HG03139 (cell line): ENCODE measurements at regions not wholly inside any gene's neighbourhood (a gene's known extent, or its start where the extent isn't known, plus 50 kb on each side); places are given as distances from the start of the nearest gene placed in this dataset.
"Not testable (repeated sequence)": the region's sequence is repeated elsewhere in the genome, so short reads cannot be mapped to it uniquely, and the experiment has no call there.

Experiments
- ATAC-seq: cut with Tn5 transposase; IDR thresholded peaks from one replicate; pipeline ENCODE4 v1.9.1; 2021; ENCODE audit not compliant: unreplicated experiment

DNA sequence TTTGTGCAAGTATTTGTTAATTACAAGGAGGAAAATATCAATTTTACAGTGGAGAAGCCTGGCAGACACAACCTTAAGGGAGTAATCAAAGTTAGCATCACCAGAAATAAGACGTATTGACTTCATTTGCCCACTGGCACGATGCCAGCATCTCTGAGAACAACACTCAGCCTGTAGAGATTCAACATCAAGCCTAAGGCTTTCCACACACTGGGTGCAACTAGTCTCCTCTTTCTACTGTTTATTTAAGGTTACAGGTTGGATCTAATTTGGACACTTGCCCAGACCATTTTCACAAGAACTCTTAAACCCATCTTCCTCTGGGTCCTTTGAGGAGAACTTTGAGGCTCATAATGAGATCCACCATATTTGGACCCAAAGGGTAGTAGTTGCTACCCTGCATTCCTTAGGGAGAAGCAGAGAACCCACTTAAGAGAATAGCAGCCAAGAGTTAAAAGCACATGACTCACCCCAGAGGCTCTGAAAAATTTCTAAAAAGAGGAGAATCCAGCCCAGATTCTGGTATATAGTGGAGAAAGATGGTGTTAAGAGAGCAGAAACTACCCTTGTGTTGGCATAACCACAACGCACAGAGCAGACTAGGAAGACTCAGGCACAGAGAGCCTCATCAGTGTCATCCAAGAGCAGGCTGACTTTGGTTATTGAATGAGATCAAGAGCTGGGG, 97.3 kb downstream of the CCDC71L start:
- ATAC-seq: no peak

DNA sequence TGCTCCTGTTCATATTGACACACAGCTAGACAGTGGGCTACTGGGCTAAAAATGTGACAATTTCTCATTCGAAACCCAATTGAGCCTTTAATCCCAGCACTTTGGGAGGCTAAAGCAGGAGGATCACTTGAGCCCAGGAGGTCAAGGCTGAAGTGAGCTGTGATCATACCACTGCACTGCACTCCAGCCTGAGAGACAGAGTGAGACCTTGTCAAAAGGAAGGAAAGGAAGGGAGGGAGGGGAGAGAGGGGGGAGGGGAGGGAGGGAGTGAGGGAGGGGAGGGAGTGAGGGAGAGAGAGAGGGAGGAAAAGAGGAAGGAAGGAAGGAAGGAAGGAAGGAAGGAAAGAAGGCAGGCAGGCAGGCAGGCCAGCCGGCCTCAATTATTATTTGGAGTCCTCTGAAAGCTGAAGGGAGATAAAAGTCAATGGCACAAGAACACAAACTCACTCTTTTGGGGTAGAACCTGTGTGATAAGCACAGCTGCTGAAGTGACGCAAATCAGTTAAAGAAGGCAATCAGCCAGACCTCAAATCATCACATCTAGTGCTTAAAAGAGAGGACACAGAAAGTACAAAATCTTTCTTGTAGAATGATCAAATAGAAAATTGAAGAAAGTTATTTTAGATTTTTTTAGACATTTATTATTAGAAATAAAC, 98.1 kb downstream of the CCDC71L start:
- ATAC-seq: no peak

DNA sequence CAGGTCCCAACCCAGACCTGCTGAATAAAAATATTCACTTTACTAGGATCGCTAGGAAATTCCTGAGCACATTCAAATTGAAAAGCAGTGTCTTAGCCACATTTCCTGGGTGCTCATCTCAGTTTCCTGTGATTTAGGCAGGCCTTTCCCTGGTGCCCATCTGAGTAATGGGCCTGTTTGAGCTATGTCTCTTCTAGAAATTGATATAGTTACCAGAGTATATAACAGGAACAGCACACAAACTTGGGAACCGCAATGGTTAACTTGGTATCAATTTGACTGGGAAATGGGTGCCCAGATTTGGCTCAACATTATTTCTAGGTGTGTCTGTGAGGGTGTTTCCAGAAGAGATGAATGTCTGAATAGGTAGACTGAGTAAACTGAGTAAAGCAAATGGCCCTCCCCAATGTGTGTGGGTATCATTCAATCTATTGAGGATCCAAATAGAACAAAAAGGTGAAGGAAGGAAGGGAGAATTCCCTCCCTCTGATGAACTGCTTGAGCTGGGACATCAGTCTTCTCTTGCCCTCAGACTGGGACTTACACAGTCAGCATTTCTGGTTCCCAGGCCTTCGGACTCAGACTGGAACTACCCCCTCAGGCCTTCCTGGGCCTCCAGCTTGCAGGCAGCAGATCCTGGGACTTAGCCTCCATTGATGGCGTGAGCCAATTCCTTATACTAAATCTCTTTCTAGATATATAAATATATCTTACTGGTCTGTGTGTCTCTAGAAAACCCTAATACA, 99.1 kb downstream of the CCDC71L start:
- no peak for ATAC-seq

DNA sequence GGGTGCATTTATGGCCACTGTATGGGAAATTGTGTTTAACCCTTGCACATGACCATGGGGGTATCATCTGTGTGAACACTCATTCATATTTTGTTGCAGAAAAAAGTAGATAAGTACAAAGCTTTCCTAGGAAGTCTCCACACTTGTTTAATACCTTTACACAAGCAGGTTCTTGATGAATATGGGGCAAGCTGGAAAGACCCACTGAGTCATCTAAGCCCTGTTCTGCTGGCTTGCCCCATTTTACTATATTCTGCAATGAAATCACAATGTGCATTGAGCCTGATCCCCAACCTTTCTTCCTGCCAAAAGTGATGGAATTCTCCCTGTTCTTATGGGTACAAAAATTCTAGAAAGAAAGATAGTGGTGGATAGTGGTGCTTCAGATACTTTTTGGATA, 99.8 kb downstream of the CCDC71L start:
- no peak for ATAC-seq

DNA sequence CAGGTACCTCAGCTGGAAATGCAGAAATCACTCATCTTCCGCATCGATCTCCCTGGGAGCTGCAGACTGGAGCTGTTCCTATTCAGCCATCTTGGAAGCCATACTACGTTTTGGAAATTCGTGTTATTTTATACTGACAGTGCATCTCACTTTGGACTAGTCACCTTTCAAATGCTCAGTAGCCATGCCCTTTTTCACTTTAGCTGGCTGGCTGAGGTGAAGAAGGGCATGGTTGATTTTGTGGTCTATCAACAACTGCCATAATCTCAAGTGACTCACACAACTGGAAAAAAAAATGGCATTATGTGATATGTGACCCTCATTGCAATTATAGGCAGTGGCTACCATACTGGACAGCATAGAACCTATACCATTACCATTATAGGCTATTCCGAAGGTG, 100.5 kb downstream of the CCDC71L start:
- no peak for ATAC-seq

DNA sequence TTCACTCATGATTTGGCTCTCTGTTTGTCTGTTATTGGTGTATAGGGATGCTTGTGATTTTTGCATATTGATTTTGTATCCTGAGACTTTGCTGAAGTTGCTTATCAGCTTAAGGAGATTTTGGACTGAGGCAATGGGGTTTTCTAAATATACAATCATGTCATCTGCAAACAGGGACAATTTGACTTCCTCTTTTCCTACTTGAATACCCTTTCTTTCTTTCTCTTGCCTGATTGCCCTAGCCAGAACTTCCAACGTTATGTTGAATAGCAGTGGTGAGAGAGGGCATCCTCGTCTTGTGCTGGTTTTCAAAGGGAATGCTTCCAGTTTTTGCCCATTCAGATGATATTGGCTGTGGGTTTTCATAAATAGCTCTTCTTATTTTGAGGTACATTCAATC, 104.7 kb downstream of the CCDC71L start:
- ATAC-seq: not testable (repeated sequence)

DNA sequence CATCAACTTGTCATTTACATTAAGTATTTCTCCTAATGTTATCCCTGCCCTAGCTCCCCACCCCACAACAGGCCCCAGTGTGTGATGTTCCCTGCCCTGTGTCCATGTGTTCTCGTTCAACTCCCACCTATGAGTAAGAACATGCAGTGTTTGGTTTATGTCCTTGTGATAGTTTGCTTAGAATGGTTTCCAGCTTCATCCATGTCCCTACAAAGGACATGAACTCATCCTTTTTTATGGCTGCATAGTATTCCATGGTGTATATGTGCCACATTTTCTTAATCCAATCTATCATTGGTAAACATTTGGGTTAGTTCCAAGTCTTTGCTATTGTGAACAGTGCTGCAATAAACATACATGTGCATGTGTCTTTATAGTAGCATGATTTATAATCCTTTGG, 106.3 kb downstream of the CCDC71L start:
- not testable (repeated sequence) for ATAC-seq

DNA sequence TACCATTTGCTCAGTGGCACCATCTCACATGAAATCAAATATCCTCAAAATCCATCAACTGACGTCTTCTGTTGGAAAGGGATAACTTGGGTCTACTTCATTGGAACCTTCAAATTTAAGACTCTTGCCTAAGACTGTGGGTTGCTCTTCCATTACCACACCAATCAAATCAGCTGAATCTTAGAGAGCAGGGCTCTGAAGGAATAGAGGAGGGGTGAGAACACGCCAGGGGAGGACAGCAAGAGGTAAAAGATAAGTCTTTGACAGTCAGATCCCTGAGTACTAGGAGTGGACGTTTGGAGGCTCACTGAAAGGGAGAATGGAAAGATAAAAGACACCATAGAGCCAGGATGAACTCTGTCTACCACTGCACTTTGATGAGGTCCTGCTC, 107.5 kb downstream of the CCDC71L start:
- ATAC-seq: no peak

DNA sequence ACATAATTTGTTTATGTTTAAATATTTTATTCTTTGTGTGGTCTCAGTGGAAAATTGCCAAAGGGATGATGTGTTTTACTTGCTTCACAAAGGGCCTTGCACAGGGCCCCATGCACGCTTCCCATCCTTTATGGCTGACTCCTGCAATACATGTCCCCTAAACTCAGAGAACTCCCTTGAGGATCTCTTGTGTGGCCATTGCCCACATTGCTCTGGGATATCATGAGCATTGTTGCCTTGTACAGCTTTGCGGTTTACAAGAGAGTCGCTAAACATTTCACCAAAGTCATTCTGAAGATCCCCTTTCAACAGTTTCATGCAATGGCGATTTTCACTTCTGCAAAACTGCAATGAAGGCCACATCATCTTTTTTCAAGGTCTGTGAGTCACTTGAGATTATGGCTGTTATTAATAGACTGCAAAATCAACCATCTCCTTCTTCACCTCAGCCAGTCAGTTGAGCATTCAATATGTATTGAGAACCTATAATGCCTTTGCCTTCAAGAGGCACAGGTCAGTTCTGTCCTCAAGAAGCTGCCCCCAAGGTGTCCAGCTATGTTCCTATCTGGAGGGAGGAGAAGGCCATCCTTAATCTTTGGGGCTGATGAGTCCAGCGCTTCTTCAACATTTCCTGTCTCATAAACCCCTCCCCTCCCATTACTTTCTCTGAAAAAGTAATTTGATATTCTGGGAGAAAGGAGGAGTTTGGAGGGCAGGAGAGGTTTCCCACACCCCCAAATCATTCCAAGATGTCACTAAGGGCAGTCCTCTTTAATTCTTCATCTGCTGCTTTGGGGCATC, 108.1 kb downstream of the CCDC71L start:
- peak; percentile 98 for ATAC-seq

DNA sequence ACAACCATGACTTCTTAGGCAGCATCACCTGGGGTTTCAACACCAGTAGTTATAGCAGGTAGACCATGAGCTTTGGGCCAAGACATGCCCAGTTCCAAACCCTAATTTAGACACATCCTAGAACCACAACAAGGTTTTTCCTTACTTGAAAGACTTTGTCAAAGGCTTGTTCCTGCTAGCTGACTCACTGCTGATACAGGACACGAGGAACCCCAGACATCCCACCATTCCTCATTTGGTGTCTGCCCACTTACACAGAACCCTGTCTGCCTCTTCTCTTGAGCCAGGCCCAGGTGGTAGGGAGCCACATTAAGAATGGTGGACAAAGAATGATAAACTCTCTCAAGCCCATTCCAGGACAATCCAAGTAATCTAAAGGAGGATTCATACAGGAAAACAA, 109.0 kb downstream of the CCDC71L start:
- no peak for ATAC-seq

DNA sequence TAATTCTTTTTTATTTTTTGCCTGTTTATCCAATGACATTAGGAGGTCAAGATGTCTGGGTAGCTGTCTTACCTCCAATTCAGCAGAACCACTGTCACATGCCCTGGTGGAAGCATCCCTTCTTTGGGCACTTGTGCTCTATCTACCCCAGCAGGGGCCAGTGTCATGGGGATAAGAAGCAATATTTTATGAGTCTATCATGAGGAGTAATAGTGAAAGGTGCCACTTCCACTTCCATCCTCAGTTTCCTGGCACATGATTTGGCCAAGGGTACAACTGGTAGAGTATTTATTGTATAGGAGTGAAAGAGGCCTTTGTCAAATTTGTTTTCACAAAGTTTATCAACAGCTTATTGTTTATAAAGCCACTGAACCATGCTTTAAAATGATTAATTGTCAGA, 112.5 kb downstream of the CCDC71L start:
- no peak for ATAC-seq

DNA sequence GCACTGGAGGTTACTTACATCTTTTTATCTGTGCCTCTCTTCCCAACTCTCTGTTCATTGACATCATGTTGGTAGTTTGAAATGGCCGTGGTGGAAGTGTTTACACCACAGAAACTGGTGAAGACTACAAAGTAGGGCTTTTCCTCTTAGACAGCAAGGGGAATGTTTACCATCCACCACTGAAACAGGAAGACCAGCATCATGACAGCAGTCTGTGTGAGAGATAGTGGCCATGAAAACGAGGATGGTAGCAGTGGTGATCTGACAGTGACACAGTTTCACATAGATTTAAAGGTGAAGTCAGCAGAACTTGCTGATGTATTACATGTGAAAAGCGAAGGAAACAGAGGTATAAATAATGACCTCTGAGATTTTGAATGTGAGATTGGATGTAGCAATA, 115.7 kb downstream of the CCDC71L start:
- no peak for ATAC-seq

DNA sequence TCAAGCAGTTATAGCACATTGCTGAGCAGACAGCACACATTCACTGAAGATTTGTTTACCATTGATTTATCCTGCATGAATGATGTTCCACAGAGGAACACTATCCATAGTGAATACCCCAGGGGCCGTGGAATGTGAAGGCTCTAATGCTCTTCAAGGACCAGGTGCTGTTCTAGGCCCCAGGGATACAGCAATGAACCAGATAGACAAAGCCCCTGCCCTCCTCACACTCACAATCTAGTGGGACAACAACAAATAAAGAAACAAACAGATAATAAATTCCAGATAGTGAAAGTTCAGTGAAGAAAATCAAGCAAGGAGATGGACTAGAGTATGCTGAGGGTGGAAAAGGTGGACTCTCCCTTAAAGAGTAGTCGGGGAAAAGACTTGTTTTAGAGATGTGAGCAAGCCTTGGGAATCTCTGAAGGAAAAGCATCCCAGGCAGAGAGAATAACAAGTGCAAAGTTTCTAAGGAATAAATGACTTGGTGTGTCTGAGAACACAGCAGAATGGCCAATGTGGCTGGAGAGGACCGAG, 117.7 kb downstream of the CCDC71L start:
- ATAC-seq: no peak

DNA sequence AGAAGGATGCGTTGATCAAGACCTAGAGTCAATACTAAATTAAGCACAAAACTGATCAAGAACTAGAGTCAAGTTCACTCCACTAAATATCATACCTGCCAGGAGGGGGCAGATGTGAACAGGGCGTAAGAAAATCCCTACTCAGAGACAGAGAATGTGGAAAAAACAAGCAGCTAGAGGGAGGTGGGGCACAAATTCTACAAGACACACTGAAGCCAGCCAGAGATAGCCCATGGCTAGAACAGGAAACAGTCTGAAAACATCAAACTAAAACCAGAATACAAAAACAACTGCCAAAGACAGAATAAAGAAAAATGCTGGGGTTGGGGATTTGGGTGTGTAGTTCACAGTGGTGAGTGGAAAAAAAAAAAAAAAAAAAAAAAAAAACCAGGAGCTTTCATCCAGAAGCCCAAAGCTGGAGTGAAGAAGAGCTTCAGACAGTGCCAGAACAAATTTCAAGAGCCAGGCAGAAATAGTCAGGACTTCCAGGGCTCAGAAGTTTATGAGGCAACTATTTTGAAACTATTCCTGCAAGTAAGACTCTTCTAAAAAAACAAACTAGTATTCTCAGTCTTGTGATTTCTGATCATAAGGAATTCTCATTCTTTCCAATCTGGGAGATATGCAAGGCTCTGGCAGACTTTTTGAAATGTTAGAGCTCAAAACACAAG, 118.3 kb downstream of the CCDC71L start:
- ATAC-seq: no peak

DNA sequence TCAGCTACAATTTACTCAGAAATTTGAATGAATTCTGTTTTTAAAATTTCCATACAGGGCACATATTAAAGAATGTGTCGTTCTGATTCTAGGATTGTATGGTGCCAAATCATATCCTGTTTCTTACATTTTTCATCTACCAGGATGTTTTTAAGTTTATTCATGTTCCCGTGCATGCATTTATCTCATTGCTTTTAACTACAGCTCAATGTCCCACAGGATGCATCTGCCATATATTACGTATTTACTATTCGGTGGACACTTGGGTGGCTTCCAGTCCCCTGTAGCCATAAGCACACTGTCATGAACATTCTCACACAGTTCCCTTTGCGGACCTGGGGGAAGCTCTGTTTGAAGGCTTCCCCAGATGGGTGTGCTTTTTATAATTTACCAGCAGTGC, 122.3 kb downstream of the CCDC71L start:
- ATAC-seq: no peak

DNA sequence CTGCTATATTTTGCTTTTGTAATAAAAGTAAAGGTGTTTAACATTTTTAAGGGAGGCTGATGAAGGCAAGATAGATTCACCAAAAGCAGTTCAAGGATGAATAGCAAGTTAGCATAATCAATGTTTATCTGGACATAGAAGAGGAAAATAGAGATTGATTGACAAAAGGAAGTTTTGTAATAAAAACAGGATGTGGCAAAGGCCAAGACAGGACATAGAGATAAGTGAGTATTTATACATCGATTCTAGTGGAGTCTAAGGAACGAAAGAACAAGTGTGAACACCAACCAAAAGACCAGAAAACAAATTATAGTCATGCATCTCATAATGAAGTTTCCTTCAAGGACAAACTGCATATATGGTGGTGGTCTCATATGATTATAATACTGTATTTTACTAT, 123.8 kb downstream of the CCDC71L start:
- no peak for ATAC-seq

DNA sequence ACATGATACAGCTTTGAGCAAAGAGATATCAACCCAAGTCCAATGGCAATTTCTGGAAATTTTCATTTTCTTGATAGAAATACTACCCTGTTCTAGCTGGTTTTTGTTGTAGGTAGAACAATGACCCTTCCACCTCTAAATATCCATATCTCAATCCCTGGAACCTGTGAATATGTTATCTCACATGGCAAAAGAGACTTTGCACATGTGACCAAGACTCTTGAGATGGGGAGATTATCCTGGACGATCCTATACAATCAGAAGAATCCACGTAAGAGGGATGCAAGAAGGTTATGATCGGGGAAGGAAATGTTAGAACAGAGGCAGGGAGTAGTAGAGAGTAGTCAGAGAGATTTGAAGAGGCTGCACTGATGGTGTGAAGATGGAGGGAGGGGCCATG, 124.9 kb downstream of the CCDC71L start:
- no peak for ATAC-seq

DNA sequence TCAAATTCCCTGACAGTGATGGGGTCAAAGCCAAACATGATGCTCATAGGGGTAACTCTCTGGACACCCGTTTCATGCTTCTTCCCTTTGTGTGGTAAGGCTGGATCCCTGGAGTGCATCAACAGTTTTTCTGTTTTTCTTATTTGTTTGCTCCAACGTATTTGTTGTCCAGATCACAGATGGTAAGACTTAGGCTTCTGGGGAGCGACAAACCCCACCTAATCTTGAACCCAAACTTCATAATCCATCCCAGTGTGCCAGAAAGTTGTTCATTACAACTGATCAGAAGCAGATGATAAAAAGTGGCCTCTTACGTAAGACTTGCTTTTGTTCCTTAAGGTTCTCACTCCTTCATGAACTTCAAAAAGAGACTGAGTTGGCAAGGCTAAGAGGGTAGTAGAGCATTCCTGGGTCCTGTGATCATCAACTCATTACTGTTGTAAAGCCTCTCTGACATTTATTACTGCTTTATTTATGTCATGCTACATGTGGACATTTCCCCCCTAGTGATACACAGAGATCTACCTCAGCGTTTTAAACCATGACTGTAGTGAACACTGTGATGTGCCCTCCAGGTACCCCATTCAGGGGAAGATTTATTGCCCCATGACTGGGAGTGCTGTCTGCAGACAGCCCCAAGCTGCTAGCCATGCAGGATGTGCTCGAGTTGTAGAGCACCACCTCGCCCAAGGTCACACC, 125.6 kb downstream of the CCDC71L start:
- no peak for ATAC-seq

DNA sequence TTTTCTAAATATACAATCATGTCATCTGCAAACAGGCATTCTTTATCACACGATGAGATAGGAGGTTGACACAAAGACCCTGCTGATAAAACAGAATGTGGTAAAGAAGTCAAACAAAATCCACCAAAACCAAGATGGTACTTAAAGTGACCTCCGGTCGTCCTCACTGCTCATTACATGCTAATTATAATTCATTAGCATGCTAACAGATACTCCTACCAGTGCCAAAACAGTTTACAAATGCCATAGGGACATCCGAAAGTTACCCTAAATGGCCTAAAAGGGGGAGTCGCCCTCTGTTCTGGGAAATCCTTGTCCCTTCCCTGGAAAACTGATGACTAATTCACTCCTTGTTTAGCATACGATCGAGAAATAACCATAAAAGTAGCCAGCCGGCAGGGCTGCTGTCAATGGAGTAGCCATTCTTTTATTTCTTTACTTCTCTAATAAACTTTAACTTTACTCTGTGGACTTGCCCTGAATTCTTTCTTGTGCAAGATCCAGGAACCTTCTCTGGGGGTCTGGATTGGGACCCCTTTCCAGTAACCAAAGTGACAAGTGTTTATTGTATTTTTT, 126.6 kb downstream of the CCDC71L start:
- ATAC-seq: no peak

DNA sequence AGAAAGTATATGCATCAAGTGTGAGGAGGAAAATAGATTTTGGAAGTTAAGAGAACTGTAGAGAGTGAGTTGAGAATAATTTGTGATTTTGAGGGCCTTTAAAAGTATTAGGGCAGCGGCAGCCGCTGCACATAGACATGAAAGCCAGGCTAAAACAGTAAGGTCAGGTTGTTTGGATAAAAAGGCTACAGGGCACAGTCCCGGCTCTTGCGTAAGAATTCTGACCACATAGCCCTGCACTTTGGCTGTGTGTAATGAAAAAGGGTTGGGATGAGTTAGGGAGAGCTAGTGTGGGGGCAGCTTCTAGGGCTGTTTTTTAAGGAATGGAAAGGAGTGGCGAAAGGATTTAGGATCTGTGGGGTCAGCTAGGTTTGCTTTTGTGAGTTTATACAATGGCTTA, 130.8 kb downstream of the CCDC71L start:
- ATAC-seq: not testable (repeated sequence)
